Epithelial cell of esophagus (primary cell): ENCODE measurements at regions not wholly inside any gene's neighbourhood (a gene's known extent, or its start where the extent isn't known, plus 50 kb on each side); places are given as distances from the start of the nearest gene placed in this dataset.
"Not testable (repeated sequence)": the region's sequence is repeated elsewhere in the genome, so short reads cannot be mapped to it uniquely, and the experiment has no call there.

Source experiments
- DNase-seq: peaks from one replicate; pipeline ENCODE4 v3.0.0; 2010; ENCODE audit warnings: low read depth
- H3K4me3 ChIP-seq: 2 replicates; pipeline ENCODE4 v1.5.1; 2011; ENCODE audit warnings: mild to moderate bottlenecking, low read length, control low read depth
- CTCF ChIP-seq: IDR thresholded peaks from 2 replicates; pipeline ENCODE4 v1.5.1; 2011; ENCODE audit warnings: low read depth, mild to moderate bottlenecking, low read length, control low read depth, inconsistent platforms; ENCODE audit not compliant: insufficient read depth; ENCODE audit errors: missing control alignments

GRCh38 chr5:176131771-176132170 lies 106.5 kb upstream of the SIMC1 start:
- no peak for DNase-seq
- H3K4me3 ChIP-seq: no peak overlapping the region
- TF ChIP-seq CTCF: no peak

- no peak for TF ChIP-seq CTCF
- H3K4me3 ChIP-seq: no peak overlapping the region
- no peak for DNase-seq
These were observed 105.5 kb upstream of the SIMC1 start for GRCh38 chr5:176132471-176133288.

- no peak overlapping the region for H3K4me3 ChIP-seq
- no peak for TF ChIP-seq CTCF
These were observed 104.8 kb upstream of the SIMC1 start for GRCh38 chr5:176133289-176133870.

GRCh38 chr5:176133877-176134276 lies 104.3 kb upstream of the SIMC1 start:
- no peak for DNase-seq
- H3K4me3 ChIP-seq: no peak overlapping the region
- TF ChIP-seq CTCF: no peak

More at GRCh38 chr5:176133289-176133870, 104.8 kb upstream of the SIMC1 start:
- DNase-seq: no peak

- H3K4me3 ChIP-seq: no peak overlapping the region
- TF ChIP-seq CTCF: no peak
- DNase-seq: no peak
These were observed 103.5 kb upstream of the SIMC1 start for GRCh38 chr5:176134529-176135223.

GRCh38 chr5:176140138-176140537 lies 98.1 kb upstream of the SIMC1 start:
- DNase-seq, H3K4me3 ChIP-seq: not testable (repeated sequence)

GRCh38 chr5:176144508-176144907 lies 93.7 kb upstream of the SIMC1 start:
- no peak for DNase-seq
- no peak for TF ChIP-seq CTCF
- H3K4me3 ChIP-seq: no peak overlapping the region

- not testable (repeated sequence) for H3K4me3 ChIP-seq, DNase-seq
These were observed 88.3 kb upstream of the SIMC1 start for GRCh38 chr5:176149948-176150347.
